Tibial nerve (tissue), 4 donors: ENCODE measurements at regions not wholly inside any gene's neighbourhood (a gene's known extent, or its start where the extent isn't known, plus 50 kb on each side); places are given as distances from the start of the nearest gene placed in this dataset.

Experiments
- EP300 ChIP-seq, 2 donors: sonication (generic); formaldehyde crosslinking; IDR thresholded peaks; one replicate each; pipeline ENCODE4 v1.6.1; 2017; ENCODE audit warnings: antibody characterized with exemption in 2 of 2, mild to moderate bottlenecking in 1 of 2
- POLR2A ChIP-seq, 2 donors: fragments of 450-650 bp; IDR thresholded peaks; one replicate each; pipeline ENCODE4 v1.6.1; 2017; ENCODE audit warnings: antibody characterized with exemption in 2 of 2, mild to moderate bottlenecking in 2 of 2, moderate library complexity in 2 of 2
- TF ChIP-seq, protein P1 (sequence below), 5 experiments: fragments of 200-600 bp in 3 of 5; fragments of 450-650 bp in 2 of 5; sonication (generic) in 3 of 5; IDR thresholded peaks; one replicate each; pipeline ENCODE4 v1.5.1; 2016 to 2019; ENCODE audit warnings: antibody characterized with exemption in 5 of 5, mild to moderate bottlenecking in 3 of 5, moderate library complexity in 2 of 5

DNA sequence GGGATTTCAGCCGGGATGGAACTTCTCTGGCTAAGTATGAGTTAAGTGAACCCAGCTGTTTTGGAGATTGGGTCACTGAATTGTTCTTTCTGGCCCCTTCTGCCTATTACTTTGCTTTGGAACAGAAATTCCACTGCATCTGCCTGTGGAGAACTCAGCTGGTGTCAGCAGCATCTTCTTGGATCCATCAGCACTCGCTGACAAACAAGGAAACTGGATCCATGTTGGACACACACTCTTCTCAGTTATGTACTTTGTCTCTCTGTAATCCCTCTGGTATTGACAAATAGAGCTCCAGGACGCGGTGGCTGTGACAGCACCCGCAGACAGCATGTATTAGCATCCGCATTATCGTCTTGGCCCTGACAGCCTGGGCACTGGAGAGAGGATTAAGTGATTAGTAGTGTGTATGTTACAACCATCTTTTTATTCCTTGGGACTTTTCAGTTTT, 73.0 kb upstream of the BMPER start:
- TF ChIP-seq POLR2A (IDR thresholded peaks at IDR 0.05), result no peak
- TF ChIP-seq, protein P1, sequence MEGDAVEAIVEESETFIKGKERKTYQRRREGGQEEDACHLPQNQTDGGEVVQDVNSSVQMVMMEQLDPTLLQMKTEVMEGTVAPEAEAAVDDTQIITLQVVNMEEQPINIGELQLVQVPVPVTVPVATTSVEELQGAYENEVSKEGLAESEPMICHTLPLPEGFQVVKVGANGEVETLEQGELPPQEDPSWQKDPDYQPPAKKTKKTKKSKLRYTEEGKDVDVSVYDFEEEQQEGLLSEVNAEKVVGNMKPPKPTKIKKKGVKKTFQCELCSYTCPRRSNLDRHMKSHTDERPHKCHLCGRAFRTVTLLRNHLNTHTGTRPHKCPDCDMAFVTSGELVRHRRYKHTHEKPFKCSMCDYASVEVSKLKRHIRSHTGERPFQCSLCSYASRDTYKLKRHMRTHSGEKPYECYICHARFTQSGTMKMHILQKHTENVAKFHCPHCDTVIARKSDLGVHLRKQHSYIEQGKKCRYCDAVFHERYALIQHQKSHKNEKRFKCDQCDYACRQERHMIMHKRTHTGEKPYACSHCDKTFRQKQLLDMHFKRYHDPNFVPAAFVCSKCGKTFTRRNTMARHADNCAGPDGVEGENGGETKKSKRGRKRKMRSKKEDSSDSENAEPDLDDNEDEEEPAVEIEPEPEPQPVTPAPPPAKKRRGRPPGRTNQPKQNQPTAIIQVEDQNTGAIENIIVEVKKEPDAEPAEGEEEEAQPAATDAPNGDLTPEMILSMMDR (IDR thresholded peaks at IDR 0.05), result no peak
- no peak for TF ChIP-seq EP300 (IDR thresholded peaks at IDR 0.05)
